DMS53 (cell line): ENCODE measurements at regions not wholly inside any gene's neighbourhood (a gene's known extent, or its start where the extent isn't known, plus 50 kb on each side); places are given as distances from the start of the nearest gene placed in this dataset.
"Not testable (repeated sequence)": the region's sequence is repeated elsewhere in the genome, so short reads cannot be mapped to it uniquely, and the experiment has no call there.

Source experiments
- DNase-seq: peaks from one replicate; lab custom pipeline; 2025; lab: John Stamatoyannopoulos, UW

- no peak for DNase-seq
These were observed 955.2 kb downstream of the BRINP3 start for GRCh38 chr1:189522441-189522840.

DNA sequence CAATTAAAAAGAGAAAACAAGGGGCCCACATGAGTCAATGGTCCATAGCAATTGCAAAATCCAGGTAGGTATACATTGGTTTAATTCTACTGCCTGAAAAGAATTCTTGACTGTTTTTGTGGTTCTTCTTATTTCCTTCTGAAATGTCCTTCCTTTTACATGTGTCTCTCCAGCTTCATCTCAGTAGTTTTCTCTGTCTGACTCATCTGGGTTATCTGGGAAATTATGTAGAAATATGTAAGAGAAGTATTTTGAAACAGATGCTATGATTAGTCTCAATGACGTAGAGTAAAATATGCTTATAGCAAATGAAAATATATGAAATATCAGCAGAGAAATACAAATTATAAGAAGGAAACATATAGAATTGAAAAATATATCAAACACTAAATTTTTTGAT is 953.2 kb downstream of the BRINP3 start:
- no peak for DNase-seq

DNA sequence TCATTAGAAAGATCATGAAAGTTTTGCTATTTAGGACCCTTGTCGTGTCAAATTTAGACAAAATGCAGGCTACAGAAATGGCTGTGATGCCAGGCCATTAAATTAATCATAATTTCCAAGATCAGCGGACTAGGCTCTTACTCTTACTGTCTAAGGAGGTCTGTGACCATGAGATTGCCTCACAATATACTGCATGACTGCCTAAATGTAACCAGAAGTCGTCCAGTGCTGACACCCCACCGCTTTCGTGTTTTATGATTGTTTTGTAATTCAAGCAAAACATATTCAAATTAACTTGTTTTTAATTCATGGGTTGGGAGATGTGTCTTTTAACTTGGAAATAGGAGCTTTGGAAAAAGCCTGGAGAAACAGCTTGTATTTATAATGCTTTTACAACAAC is 947.5 kb downstream of the BRINP3 start:
- DNase-seq = no peak

GRCh38 chr1:189538271-189538670 is 939.4 kb downstream of the BRINP3 start:
- no peak for DNase-seq

- no peak for DNase-seq
These were observed 927.2 kb downstream of the BRINP3 start for GRCh38 chr1:189550498-189550897.

DNA sequence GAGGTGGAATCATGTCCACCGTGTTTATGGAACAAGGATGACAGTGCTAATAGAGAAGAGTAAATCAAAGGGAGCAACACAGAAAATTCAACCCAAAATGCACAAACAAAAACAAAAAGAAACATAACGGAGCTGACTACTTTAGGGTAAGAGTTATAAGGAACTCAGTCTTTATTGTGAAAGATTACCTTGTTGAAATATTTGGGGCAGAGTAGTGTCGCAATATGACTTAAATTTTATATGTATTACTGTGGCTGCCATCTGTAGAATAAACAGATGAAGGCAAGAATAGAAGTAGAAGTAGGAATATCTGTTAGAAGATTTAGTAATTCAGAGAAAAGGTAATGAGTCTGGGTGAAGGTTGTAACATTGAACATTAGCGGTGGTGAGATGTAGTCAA is 913.9 kb downstream of the BRINP3 start:
- DNase-seq = no peak

GRCh38 chr1:189567890-189568289 is 909.8 kb downstream of the BRINP3 start:
- peak; percentile 12 for DNase-seq

DNA sequence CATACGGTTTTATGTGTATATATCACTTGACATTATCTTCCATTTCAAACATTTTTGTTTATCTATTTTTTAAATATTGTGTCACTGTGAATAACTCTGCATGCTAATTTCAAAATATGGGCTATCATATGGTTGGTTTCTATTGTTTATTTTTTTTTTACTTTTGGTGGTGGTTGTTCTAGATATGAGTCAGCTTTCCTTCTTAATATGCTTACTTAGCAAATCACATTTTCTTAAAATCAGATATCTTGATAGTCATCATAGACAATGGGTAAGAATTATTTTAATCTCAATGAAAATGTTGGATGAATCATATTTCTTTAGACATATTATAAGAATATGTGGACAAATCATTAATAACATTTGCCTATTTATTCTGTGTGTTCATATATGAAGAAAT is 881.5 kb downstream of the BRINP3 start:
- DNase-seq = peak; percentile 9

- DNase-seq = peak; percentile 96
These were observed 880.6 kb downstream of the BRINP3 start for GRCh38 chr1:189597083-189597482.

- peak; percentile 24 for DNase-seq
These were observed 872.4 kb downstream of the BRINP3 start for GRCh38 chr1:189605226-189605625.

DNA sequence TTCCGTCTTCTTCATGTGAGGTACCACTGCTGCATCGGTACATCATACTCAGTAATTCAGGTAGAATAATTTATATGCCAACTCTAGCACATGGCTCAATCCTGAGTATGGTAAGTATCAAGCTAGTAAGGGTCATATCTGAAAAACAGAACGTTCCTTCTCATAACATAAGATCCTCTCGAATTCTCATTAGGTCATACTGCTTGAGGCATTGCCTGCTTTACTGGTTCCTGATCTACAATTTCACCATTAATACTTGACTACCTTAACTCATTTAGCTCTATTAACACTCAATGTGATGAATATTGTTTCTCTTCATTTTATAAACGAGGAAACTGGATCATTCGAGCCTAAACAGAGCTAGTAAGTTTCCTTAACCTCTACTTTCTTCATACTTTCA is 871.6 kb downstream of the BRINP3 start:
- no peak for DNase-seq

DNA sequence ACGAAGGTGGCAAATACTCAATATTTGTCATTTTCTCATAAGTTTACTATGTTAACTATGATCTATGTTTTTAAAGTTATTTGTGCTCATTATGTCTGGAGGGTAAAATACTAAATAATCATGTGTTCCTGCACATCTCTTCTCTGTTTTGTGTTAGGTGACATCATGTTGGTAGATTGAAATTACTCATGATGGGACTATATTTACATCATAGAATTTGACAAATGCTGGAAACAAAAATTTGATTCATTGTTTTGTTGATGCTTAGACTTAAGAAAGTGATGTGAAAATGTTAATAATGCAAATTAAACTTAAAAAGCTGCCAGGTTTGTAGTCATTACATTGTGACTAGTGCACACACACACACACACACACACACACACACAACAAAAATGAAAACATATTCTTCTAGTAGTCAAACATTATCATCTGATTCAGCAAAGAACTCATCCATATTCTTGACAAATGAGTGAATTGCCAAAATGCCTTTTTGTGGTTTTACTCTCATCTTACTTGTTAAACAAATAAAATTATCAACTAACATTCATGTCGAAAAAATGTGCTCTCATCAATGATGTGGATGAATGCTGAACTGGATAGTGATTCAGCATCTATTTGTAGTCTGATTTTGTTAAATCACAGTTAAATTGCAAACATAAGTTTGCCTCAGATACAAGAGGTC is 870.7 kb downstream of the BRINP3 start:
- DNase-seq = peak; percentile 46

DNA sequence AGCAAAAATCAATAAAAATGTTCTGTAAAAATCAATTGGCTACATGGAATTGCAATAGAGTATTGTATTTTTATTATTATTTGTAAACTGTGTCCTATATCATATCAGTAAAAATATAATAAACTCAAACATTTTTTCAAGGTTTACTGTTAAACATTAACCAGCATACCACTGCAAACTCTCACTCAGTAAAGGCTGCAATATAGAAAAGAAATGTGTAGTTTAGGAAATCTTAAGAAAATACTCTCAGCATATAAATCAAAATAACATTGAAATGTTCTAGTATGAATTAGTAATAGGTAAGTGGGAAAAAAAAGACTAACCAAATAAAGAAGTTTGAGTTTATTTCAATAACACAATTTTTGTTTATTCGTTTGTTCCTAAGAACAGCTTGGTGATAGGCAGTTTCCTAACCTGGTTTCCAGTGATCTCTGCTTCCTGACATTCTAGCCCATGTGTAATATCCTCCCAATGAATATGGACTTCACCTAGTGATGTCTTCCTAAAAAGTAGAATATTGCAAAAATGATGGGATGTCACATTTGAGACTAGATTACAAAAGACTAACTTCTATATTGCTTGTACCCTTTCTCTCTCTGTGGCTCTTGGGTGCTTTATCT is 870.1 kb downstream of the BRINP3 start:
- DNase-seq = peak; percentile 38

GRCh38 chr1:189609167-189609566 is 868.5 kb downstream of the BRINP3 start:
- DNase-seq = no peak

GRCh38 chr1:189616893-189617292 is 860.8 kb downstream of the BRINP3 start:
- peak; percentile 41 for DNase-seq

DNA sequence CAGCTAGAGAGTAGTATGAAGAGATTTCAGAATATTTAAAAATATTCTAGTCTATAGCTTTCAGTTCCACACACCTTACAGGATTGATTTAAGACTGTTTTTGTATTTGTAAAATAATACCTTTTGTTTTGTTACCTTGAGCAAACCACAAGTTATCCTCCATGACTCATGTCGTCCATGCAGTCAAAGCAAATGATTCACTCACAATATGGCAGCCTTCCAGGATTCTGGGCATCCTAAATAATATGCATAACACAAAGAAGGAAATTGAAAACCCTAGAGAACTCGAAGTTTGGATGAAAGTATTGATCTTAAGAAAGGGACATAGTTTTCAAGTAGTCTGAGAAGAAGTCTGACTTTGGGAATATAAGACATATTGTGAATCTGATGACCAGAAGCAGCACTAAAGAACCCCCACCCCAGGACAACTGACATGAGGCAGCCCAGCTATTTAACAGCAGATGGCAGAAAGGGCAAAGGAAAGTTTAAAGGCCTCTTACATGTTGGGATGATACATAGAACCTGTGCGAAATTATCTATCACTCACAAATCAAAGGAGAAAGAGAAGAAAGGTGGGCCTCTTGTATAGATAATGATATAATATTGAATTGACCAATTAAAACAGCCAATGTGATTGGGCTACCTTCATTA is 857.9 kb downstream of the BRINP3 start:
- DNase-seq = peak; percentile 93

DNA sequence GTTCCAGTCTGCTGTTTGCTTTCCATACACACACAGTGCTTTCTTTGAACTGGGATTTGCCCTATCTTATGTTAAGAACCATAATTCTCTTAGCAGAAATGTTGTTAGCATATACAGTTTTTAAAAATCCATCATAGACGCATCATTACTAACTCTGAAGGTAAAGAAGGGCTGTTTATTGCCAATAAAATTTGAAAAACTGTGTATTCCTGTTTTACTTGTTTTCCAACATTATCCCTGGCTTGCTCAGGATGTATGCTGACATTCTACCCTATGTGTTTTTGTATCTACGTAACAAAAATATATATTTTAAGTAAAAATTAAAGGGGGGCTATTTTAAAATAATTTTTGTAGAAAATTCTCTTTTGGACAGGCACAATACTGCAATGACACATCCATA is 857.2 kb downstream of the BRINP3 start:
- DNase-seq = no peak

GRCh38 chr1:189623336-189623735 is 854.3 kb downstream of the BRINP3 start:
- DNase-seq = no peak

DNA sequence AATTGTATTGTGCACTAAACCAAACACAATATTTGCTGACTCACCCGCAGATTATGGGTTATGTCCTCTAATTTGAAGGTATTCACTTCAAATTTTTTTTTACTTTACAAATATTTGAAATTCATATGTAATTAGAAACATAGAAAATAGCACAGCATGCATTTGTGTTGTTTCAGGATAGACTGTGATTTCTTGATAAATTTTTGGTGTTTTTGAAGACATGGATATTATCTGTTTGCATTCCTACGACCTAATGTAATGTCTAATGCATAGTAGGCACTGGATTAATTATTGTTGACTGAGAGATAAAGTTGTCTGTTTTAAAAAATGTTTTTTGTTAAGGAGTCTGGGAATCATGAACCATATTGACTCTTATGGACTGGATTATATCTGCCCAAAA is 850.2 kb downstream of the BRINP3 start:
- DNase-seq = no peak

DNA sequence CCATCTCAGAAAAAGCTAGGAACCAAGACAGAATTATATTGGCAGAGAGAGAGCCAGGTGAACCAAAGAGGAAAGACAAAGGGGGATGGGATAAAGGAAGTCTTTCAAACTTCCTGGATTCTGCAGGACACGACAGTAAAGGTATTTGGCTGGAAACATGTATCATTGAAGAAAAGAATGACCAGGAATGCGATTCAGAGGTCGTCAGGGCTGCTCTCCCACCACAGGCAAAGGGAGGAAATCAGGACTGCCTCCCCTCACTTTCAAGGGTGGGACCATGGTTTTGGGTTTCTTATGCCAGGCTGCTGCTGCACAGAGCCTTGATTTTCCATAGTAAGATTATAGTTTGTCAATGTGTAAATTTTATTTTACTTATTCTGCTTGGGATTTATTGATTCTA is 848.8 kb downstream of the BRINP3 start:
- DNase-seq = no peak

GRCh38 chr1:189633658-189634057 is 844.0 kb downstream of the BRINP3 start:
- no peak for DNase-seq

DNA sequence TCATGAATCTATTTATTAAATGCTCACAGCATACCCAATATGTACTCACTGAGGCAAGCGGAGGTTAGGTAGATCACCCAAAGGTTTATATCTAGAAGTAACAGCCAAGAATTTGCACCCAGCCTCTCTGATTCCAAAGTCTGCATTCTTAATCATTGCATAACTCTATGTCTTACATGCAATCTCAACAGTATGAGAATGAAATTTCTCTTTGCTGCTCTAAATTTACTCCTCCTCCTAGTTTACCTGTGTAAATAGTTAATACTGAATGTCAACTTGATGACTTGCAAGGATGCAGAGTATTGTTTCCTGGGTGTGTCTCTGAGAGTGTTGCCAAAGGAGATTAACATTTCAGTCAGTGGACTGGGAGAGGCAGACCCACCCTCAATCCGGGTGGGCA is 840.6 kb downstream of the BRINP3 start:
- no peak for DNase-seq

- not testable (repeated sequence) for DNase-seq
These were observed 833.5 kb downstream of the BRINP3 start for GRCh38 chr1:189644156-189644555.

DNA sequence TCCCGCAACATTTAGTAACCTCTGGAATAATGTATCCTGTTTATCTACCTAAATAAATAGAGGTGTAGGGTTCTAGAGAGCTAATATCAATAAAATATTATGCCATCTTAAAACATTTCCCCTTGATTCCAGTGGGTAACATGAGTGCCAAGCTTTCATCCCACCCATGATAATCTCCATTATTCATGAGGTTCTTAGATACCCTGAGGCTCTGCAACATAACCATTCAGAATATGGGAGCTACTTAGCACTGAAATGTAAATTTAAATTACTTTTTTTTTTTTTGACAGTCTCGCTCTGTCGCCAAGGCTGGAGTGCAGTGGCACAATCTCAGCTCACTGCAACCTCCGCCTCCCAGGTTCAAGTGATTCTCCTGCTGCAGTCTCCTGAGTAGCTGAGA is 832.7 kb downstream of the BRINP3 start:
- DNase-seq = no peak
